ENCODE measurements at regions not wholly inside any gene's neighbourhood (a gene's known extent, or its start where the extent isn't known, plus 50 kb on each side); places are given as distances from the start of the nearest gene placed in this dataset.

DNA sequence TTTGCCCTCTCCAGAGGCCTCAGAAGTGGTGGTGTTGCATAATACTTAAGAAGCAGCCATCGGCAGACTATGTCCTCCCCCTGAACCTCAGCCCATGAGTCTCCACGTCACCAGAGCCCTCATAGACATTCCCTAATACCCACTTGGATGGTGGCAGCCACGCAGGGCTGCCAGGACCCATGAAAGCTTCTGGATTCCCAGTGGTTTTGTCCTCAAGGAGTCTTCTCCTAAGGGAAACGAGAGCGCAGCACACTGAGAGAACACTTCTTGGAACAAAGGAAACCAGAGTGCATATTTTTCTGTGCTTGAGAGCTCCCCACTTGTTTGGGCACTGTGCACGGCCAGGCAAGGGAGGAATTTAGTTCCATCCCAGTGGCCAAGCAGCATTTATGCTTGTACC is 204.1 kb upstream of the DMD start:
- WGBS, 2 donors, result 82 to 100% methylated on average over 2 to 6 of the region's 6 CpGs
- no peak overlapping the region for H3K4me3 ChIP-seq
- no peaks in the 10 kb centered on the region for H3K36me3 ChIP-seq (ENCODE audit: low read depth, missing control alignments)
- DNase-seq, result no peak
- no peaks in the 10 kb centered on the region for H3K27me3 ChIP-seq
- intact Hi-C loops (cut with DNase I; ENCODE audit: low total_unique reads), result no loop called here
- H3K27ac ChIP-seq, result no peak overlapping the region
- no peaks in the 10 kb centered on the region for H3K4me1 ChIP-seq
- no peak for TF ChIP-seq CTCF (IDR thresholded peaks at IDR 0.05)
- H3K9me3 ChIP-seq, result no peaks in the 10 kb centered on the region

DNA sequence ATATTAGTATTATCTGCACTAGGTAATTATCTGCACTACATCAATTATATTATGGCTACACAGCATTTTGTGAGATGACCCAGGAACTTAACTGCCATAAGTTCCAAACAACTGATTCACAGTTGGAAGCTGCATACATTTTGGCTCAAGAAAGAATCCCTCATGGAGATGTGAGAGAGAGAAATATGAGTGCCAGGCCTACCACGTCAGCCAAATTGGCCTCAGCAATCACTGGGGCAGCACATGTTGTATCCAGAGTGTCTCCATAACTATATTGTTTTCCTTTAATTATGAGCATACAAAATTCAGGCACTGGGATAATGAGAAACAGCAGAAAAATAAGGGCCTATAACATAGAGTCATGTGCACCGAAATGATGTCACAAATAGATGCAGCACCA is 174.2 kb upstream of the DMD start:
- H3K27me3 ChIP-seq, result no peaks in the 10 kb centered on the region
- intact Hi-C loops (cut with DNase I; ENCODE audit: low total_unique reads), result no loop called here
- no peak overlapping the region for H3K4me3 ChIP-seq
- TF ChIP-seq CTCF (IDR thresholded peaks at IDR 0.05) (no peak), POLR2A (IDR thresholded peaks at IDR 0.05) (no peak)
- 63 to 64% methylated on average over 2 of the region's 2 CpGs for WGBS, 2 donors
- H3K9me3 ChIP-seq, result no peaks in the 10 kb centered on the region
- no peak for DNase-seq
- no peaks in the 10 kb centered on the region for H3K36me3 ChIP-seq (ENCODE audit: low read depth, missing control alignments)
- H3K4me1 ChIP-seq, result no peaks in the 10 kb centered on the region
- H3K27ac ChIP-seq, result no peak overlapping the region

DNA sequence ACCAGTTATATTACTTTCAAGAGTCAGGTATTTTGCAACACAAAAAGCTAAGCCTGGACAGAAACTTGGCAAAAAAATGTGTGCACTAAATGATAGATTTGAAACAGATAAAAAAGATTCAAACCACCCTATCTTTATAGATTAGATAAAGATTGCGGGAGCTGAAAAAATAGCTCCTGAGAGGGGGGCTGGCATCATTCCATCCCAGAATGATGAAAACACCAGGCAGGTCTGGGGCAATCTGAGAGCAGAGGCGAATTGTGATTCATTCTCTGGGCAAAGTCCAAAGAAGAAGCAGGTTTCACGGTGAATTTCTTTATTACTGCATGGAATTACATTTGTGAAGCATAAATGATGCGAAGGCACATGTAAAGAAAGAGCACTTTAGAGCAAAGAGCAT is 168.5 kb upstream of the DMD start:
- DNase-seq, result no peak
- no peak for TF ChIP-seq POLR2A (IDR thresholded peaks at IDR 0.05)
- TF ChIP-seq CTCF (IDR thresholded peaks at IDR 0.05), result no peak
- Histone ChIP-seq H3K9me3 (no peaks in the 10 kb centered on the region), H3K27ac (no peak overlapping the region), H3K36me3 (ENCODE audit: low read depth, missing control alignments) (no peaks in the 10 kb centered on the region), H3K4me1 (no peaks in the 10 kb centered on the region), H3K4me3 (no peak overlapping the region), H3K27me3 (no peaks in the 10 kb centered on the region)
- intact Hi-C loops (cut with DNase I; ENCODE audit: low total_unique reads), result no loop called here
- WGBS, 2 donors, result 88% methylated on average over 4 of the region's 4 CpGs

DNA sequence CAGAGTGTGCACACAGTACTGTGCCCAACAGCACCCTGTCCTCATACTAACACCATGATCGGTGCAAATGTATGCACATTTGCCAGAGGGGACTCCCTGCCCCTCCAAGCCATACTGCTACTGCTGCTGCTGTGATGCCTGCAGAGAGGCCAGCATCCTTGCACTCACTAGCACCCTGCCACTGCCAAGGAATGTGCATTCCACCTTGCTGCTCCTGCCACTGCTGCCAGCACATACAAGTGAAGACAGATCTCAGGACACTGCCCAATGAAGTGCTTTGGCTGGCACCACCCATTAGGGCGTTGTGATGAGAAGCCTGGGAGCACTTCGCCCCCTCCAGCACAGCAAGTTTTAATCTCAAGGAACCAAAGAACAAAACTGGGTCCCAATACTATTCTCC is 146.3 kb upstream of the DMD start:
- Histone ChIP-seq H3K27ac (no peak overlapping the region), H3K27me3 (no peaks in the 10 kb centered on the region), H3K9me3 (no peaks in the 10 kb centered on the region), H3K4me3 (no peak overlapping the region), H3K36me3 (ENCODE audit: low read depth, missing control alignments) (no peaks in the 10 kb centered on the region), H3K4me1 (no peaks in the 10 kb centered on the region)
- intact Hi-C loops (cut with DNase I; ENCODE audit: low total_unique reads), result no loop called here
- WGBS, 2 donors, result 88 to 100% methylated on average over 1 to 3 of the region's 3 CpGs
- no peak for DNase-seq
- TF ChIP-seq POLR2A (IDR thresholded peaks at IDR 0.05) (no peak), CTCF (IDR thresholded peaks at IDR 0.05) (no peak)

DNA sequence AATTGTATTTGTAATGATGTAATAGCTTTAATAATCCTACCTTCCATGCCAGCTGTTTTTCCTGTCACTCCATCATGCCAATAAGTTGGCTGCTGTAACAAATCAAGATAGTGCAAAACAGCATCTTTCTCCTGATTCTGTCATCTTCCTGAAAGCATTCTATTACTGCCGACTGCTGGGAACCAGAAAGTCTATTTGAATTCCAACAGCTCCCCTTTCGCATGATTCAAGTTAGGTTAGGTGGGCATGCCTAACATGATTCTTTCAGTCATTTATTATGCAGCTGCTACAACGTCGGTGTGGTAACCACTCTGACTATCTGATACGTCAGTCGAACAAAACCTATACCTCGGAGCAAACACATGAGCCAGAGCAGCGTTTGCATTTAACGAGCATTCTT is 127.9 kb upstream of the DMD start:
- intact Hi-C loops (cut with DNase I; ENCODE audit: low total_unique reads), result no loop called here
- no peak overlapping the region for H3K4me3 ChIP-seq
- no peaks in the 10 kb centered on the region for H3K27me3 ChIP-seq
- TF ChIP-seq POLR2A (IDR thresholded peaks at IDR 0.05), result no peak
- no peak for TF ChIP-seq CTCF (IDR thresholded peaks at IDR 0.05)
- WGBS, 2 donors, result 6 to 12% methylated on average over 9 of the region's 9 CpGs
- no peaks in the 10 kb centered on the region for H3K4me1 ChIP-seq
- H3K36me3 ChIP-seq (ENCODE audit: low read depth, missing control alignments), result no peaks in the 10 kb centered on the region
- H3K9me3 ChIP-seq, result no peaks in the 10 kb centered on the region
- no peak overlapping the region for H3K27ac ChIP-seq
- no peak for DNase-seq
